GM13977 (cell line): ENCODE measurements at regions not wholly inside any gene's neighbourhood (a gene's known extent, or its start where the extent isn't known, plus 50 kb on each side); places are given as distances from the start of the nearest gene placed in this dataset.

Experiments used
- DNase-seq: peaks from one replicate; pipeline ENCODE4 v3.0.0; 2012; ENCODE audit warnings: low spot score
- in situ Hi-C: fragments of 300-500 bp; cut with MboI; formaldehyde crosslinking; loops from one replicate; pipeline ENCODE4 v1.12.0; 2022; ENCODE audit warnings: low sequenced_read_pairs, low pct_unique_long_range_greater_than_20kb, mixed read lengths, inconsistent platforms; ENCODE audit not compliant: unreplicated experiment
- TF ChIP-seq, protein P1 (sequence below): IDR thresholded peaks from 2 replicates; pipeline ENCODE4 v1.5.1; 2012; ENCODE audit warnings: mild to moderate bottlenecking, control low read depth; ENCODE audit not compliant: insufficient read depth; ENCODE audit errors: extremely low read depth, missing control alignments

DNA sequence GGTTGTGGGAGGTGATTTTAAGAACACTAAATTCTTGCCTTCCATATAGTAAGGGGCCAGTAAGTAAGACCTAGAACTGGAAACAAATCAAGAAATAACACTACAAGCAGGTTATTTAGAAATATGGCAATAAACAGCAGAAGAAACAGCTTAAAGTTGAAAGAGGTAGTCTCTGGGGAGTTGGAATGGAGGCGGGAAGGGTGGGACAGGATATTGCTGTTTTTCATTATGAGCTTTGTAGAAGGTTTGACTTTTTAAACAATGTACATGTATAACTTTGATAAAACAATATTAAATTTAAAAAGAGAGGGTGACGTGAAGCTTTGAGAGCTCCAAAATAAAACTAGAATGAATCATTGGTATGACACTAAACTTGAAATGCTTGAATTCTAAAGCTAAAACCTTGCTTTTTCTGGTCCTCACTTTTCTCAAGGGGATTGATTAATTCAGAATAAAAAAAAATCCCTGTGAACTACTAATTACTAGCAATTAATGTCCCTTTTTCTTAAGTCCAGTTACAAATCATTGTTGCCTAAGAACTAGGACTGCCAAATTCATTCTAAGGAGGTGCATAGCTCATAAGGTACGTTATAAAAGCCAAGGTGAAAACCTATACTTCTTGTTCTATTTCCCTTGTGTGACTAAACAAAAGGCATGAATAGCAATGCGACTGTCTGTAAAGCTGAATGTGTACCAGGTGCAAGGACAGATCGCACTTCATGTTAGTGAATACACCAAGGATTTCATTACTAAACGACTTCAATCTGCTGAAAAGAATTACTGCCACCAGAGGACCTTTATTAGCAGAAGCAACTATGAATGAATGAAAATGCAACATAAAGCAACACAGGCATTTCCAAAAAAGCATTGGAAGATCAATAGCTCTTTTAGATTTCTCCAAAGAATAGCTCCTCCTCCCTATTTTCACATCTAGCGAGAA lies 177.5 kb downstream of the RBM43 start:
- TF ChIP-seq, protein P1, sequence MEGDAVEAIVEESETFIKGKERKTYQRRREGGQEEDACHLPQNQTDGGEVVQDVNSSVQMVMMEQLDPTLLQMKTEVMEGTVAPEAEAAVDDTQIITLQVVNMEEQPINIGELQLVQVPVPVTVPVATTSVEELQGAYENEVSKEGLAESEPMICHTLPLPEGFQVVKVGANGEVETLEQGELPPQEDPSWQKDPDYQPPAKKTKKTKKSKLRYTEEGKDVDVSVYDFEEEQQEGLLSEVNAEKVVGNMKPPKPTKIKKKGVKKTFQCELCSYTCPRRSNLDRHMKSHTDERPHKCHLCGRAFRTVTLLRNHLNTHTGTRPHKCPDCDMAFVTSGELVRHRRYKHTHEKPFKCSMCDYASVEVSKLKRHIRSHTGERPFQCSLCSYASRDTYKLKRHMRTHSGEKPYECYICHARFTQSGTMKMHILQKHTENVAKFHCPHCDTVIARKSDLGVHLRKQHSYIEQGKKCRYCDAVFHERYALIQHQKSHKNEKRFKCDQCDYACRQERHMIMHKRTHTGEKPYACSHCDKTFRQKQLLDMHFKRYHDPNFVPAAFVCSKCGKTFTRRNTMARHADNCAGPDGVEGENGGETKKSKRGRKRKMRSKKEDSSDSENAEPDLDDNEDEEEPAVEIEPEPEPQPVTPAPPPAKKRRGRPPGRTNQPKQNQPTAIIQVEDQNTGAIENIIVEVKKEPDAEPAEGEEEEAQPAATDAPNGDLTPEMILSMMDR = no peak
- in situ Hi-C loops = no loop called here
- no peak for DNase-seq

DNA sequence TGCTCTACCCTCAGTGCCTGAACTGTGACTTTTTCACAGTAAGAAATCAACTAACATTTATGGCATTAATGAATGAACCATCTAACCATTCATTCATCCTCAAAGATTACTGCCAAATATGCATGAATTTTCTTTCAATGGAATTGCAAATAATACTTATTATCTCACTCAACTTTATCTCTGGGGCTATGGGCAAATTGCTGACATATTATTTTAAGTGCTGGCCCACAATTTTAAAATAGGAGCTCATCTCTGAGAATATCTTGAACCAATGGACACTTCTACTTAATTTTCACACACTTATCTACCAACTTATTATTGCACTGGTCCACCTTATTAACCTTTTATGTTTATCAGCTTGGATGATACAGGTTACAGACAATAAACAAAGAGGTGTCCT lies 182.8 kb downstream of the RBM43 start:
- TF ChIP-seq, protein P1 = no peak
- in situ Hi-C loops = no loop called here
- DNase-seq = no peak

DNA sequence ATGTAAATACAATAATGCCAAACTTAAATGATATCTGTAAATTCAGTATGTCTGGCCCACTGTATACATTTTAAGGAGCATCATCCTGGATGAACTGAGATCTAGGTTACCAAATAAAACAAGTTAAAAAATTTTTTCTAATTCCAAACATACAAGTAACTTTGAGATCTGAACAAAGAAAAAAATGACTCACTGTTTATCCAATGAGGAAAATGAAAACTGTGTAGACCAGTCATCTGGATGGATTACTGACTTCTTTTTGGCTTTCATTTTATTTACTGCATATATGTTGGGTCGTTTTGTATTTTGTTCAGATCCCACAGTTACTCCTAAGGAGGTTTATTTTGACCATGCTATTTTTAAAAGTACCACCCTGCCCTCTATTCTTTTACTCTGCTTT lies 189.8 kb downstream of the RBM43 start:
- TF ChIP-seq, protein P1 = no peak
- in situ Hi-C loops = no loop called here
- DNase-seq = no peak

DNA sequence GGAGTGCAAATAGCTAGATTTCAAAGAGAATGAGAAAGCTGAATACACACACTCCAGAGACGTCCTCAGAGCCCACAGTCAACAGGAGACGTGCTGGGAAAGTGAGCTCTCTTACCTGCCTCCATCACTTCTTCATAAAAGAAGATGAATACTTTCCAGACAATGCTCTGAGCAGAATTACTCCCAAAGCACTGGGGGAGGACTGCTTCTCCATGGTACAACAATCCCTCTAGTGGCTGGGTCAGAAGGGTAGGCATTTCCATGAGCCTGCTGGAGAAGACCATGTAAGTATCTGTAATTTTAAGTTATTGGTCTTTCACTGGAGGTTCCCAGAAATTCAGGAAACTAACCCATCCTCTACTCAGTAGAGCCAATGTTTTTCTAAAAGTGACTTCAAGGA lies 190.3 kb downstream of the RBM43 start:
- TF ChIP-seq, protein P1 = no peak
- in situ Hi-C loops = no loop called here
- no peak for DNase-seq

DNA sequence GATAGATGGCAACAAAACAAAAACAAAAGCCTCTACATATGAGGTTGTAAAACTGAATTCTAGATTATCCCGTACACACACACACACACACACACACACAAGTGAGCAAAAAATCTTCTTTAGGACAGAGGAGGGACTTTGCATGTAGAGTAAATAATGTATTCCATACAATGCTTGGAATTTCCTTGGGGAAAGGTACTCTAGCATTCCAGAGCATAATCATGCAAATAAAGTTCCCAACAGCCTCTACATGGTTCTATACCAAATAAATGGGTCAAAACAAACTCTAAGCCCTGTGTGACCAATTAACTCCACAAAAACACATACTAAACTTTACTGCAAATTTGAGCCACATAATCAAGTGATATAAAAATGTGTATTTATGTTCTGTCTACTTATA lies 191.4 kb downstream of the RBM43 start:
- TF ChIP-seq, protein P1 = no peak
- in situ Hi-C loops = no loop called here
- no peak for DNase-seq

DNA sequence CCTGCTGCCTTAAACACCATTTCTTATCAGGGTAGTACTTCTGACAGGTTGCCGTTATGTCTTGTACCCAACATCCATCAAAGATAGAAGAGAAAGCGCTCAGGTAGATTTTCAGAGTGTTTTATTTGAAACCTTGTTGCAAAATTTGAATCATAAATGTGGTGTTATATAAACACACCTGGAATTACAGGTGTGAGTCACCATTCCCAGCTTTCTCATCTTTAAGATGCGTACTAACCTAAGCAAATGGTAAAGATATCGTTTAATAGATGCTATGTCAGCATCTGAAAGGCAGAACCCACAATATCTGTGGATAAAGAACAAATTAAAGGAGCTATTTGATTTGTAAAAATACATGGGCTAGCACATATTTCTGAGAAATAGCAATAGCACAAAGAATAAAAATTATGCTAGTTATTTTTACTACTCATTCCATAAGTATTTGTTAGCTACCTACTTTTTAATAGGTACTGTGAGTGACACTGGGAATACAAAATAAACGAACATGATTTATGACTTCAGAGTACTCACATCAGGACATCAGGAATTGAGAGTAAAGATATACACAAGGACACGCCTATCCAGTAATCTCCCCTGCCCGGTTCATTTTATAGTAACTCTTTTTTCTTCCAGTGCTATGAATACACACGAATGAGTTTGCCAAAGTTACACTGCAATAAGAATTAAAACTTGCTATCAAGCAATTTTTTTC lies 193.8 kb downstream of the RBM43 start:
- in situ Hi-C loops = no loop called here
- TF ChIP-seq, protein P1 = no peak
- DNase-seq = no peak
